ENCODE measurements at regions not wholly inside any gene's neighbourhood (a gene's known extent, or its start where the extent isn't known, plus 50 kb on each side); places are given as distances from the start of the nearest gene placed in this dataset.

GRCh38 chr13:73693215-73693614 lies 441.0 kb downstream of the KLF12 start:
- TF ChIP-seq SIN3A (IDR thresholded peaks at IDR 0.05; ENCODE audit: borderline replicate concordance, insufficient read depth, low read length), result no peak
- TF ChIP-seq TAF1 (IDR thresholded peaks at IDR 0.05; ENCODE audit: borderline replicate concordance, insufficient read depth, low read length), result no peak
- no peak for TF ChIP-seq REST (IDR thresholded peaks at IDR 0.05; ENCODE audit: insufficient read depth in 1 of 2, low read depth in 2 of 2, low read length in 2 of 2)
- no peak for TF ChIP-seq POLR2AphosphoS5 (IDR thresholded peaks at IDR 0.05; ENCODE audit: low read depth, low read length)
- TF ChIP-seq FOXP2 (optimal IDR thresholded peaks at IDR 0.05; ENCODE audit: borderline replicate concordance, extremely low read depth, extremely low read length, insufficient read depth), result no peak

GRCh38 chr13:73691891-73692290 lies 442.3 kb downstream of the KLF12 start:
- no peak for TF ChIP-seq POLR2AphosphoS5 (IDR thresholded peaks at IDR 0.05; ENCODE audit: low read depth, low read length)
- no peak for TF ChIP-seq TAF1 (IDR thresholded peaks at IDR 0.05; ENCODE audit: borderline replicate concordance, insufficient read depth, low read length)
- TF ChIP-seq SIN3A (IDR thresholded peaks at IDR 0.05; ENCODE audit: borderline replicate concordance, insufficient read depth, low read length), result no peak
- TF ChIP-seq REST (IDR thresholded peaks at IDR 0.05; ENCODE audit: insufficient read depth in 1 of 2, low read depth in 2 of 2, low read length in 2 of 2), result no peak
- TF ChIP-seq FOXP2 (optimal IDR thresholded peaks at IDR 0.05; ENCODE audit: borderline replicate concordance, extremely low read depth, extremely low read length, insufficient read depth), result no peak

- TF ChIP-seq TAF1 (IDR thresholded peaks at IDR 0.05; ENCODE audit: borderline replicate concordance, insufficient read depth, low read length), result no peak
- no peak for TF ChIP-seq POLR2AphosphoS5 (IDR thresholded peaks at IDR 0.05; ENCODE audit: low read depth, low read length)
- TF ChIP-seq REST (IDR thresholded peaks at IDR 0.05; ENCODE audit: insufficient read depth in 1 of 2, low read depth in 2 of 2, low read length in 2 of 2), result no peak
- TF ChIP-seq FOXP2 (optimal IDR thresholded peaks at IDR 0.05; ENCODE audit: borderline replicate concordance, extremely low read depth, extremely low read length, insufficient read depth), result no peak
- no peak for TF ChIP-seq SIN3A (IDR thresholded peaks at IDR 0.05; ENCODE audit: borderline replicate concordance, insufficient read depth, low read length)
These were observed 446.3 kb downstream of the KLF12 start for GRCh38 chr13:73687929-73688328.

- TF ChIP-seq TAF1 (IDR thresholded peaks at IDR 0.05; ENCODE audit: borderline replicate concordance, insufficient read depth, low read length), result no peak
- no peak for TF ChIP-seq SIN3A (IDR thresholded peaks at IDR 0.05; ENCODE audit: borderline replicate concordance, insufficient read depth, low read length)
These were observed 447.1 kb downstream of the KLF12 start for GRCh38 chr13:73687087-73687486.

- TF ChIP-seq REST (IDR thresholded peaks at IDR 0.05; ENCODE audit: insufficient read depth in 1 of 2, low read depth in 2 of 2, low read length in 2 of 2) (no peak), SIN3A (IDR thresholded peaks at IDR 0.05; ENCODE audit: borderline replicate concordance, insufficient read depth, low read length) (no peak), TAF1 (IDR thresholded peaks at IDR 0.05; ENCODE audit: borderline replicate concordance, insufficient read depth, low read length) (no peak), POLR2AphosphoS5 (IDR thresholded peaks at IDR 0.05; ENCODE audit: low read depth, low read length) (no peak), FOXP2 (optimal IDR thresholded peaks at IDR 0.05; ENCODE audit: borderline replicate concordance, extremely low read depth, extremely low read length, insufficient read depth) (no peak)
These were observed 449.5 kb downstream of the KLF12 start for GRCh38 chr13:73684750-73685149.

Measured in PFSK-1 (cell line).